ENCODE measurements at regions not wholly inside any gene's neighbourhood (a gene's known extent, or its start where the extent isn't known, plus 50 kb on each side); places are given as distances from the start of the nearest gene placed in this dataset.

DNA sequence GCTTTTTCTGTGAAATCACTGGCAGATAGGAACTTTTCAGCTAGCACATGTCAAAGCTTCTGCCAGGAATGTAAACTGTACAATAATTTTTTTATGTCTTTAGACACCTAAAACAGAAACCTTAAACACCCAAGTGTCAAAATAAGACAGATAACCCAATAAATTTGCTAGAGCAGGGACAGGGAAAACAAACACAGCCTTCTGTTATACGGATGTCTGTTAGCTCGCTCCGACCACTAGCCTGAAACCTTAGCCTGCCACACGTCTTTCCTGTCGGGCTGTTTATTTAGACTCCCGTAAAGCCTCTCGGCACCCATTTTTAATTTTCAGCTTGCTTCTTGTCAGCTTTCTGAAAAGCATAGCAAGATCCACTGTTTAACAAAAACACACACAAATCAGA is 355.4 kb upstream of the SLC24A2 start:
- ChIA-PET POLR2A (no interaction called here), CTCF (no interaction called here)
- no peak overlapping the region for H3K4me2 ChIP-seq (ENCODE audit: insufficient read depth, low read length)
- no peak overlapping the region for H3K9ac ChIP-seq (replicated peaks; ENCODE audit: extremely low read depth, insufficient read depth, low read length)
- BruUV-seq (replicated peaks), result no TSS peak
- no peaks in the 10 kb centered on the region for H4K20me1 ChIP-seq (replicated peaks; ENCODE audit: control insufficient read depth, extremely low read depth, insufficient read depth, low read length)
- TF ChIP-seq POLR2AphosphoS5 (IDR thresholded peaks at IDR 0.05; ENCODE audit: insufficient read depth, low read depth, low read length) (no peak), JUN (IDR thresholded peaks at IDR 0.05; ENCODE audit: borderline replicate concordance, insufficient read depth, insufficient read length, low read depth) (no peak), MAX (IDR thresholded peaks at IDR 0.05; ENCODE audit: insufficient read depth, insufficient read length) (no peak)
- peak overlapping the region; percentile 84 for H2AFZ ChIP-seq (ENCODE audit: low read depth, low read length)
- H3K9me3 ChIP-seq (replicated peaks; ENCODE audit: control insufficient read depth, insufficient read depth, low read length), result no peaks in the 10 kb centered on the region
- FAIRE-seq (no peak), DNase-seq (ENCODE audit: low read depth, low spot score) (no peak)
- H3K27me3 ChIP-seq (ENCODE audit: control insufficient read depth in 2 of 2, insufficient read depth in 2 of 2, low read length in 2 of 2), result peaks cover 0 to 2% of the 10 kb centered on the region in 2 experiments
- intact Hi-C loops (cut with micrococcal nuclease) (no loop called here), dilution Hi-C loops (cut with MboI; ENCODE audit: extremely low pct_ligation_motif_present, low sequenced_read_pairs) (no loop called here)
- H3K27ac ChIP-seq (ENCODE audit: insufficient read depth, low read depth, low read length), result no peak overlapping the region
- H3K9me1 ChIP-seq (replicated peaks; ENCODE audit: control insufficient read depth, extremely low read depth, insufficient read depth, low read length), result no peaks in the 10 kb centered on the region
- no peaks in the 10 kb centered on the region for H3K36me3 ChIP-seq (ENCODE audit: control insufficient read depth in 2 of 2, extremely low read depth in 1 of 2, insufficient read depth in 2 of 2, low read length in 2 of 2)
- no peaks in the 10 kb centered on the region for H3K4me1 ChIP-seq (ENCODE audit: control insufficient read depth, extremely low read depth, insufficient read depth, low read length)
- H3K79me2 ChIP-seq (ENCODE audit: control insufficient read depth, insufficient read depth, low read length), result no peaks in the 10 kb centered on the region
- no peak overlapping the region for H3K4me3 ChIP-seq (replicated peaks in 1 of 3; ENCODE audit: insufficient read depth in 1 of 3, low read depth in 1 of 3, low read length in 3 of 3)

- FAIRE-seq (no peak), DNase-seq (ENCODE audit: low read depth, low spot score) (no peak)
- dilution Hi-C loops (cut with MboI; ENCODE audit: extremely low pct_ligation_motif_present, low sequenced_read_pairs), result no loop called here
- Histone ChIP-seq H3K27me3 (ENCODE audit: control insufficient read depth in 2 of 2, insufficient read depth in 2 of 2, low read length in 2 of 2) (peaks cover 0 to 5% of the 10 kb centered on the region in 2 experiments), H3K4me1 (ENCODE audit: control insufficient read depth, extremely low read depth, insufficient read depth, low read length) (no peaks in the 10 kb centered on the region), H3K4me2 (ENCODE audit: insufficient read depth, low read length) (no peak overlapping the region), H3K9me1 (replicated peaks; ENCODE audit: control insufficient read depth, extremely low read depth, insufficient read depth, low read length) (no peaks in the 10 kb centered on the region), H4K20me1 (replicated peaks; ENCODE audit: control insufficient read depth, extremely low read depth, insufficient read depth, low read length) (no peaks in the 10 kb centered on the region), H3K79me2 (ENCODE audit: control insufficient read depth, insufficient read depth, low read length) (no peaks in the 10 kb centered on the region), H3K27ac (ENCODE audit: insufficient read depth, low read depth, low read length) (no peak overlapping the region), H3K9me3 (replicated peaks; ENCODE audit: control insufficient read depth, insufficient read depth, low read length) (no peaks in the 10 kb centered on the region), H2AFZ (ENCODE audit: low read depth, low read length) (no peak overlapping the region), H3K9ac (replicated peaks; ENCODE audit: extremely low read depth, insufficient read depth, low read length) (no peak overlapping the region), H3K36me3 (ENCODE audit: control insufficient read depth in 2 of 2, extremely low read depth in 1 of 2, insufficient read depth in 2 of 2, low read length in 2 of 2) (no peaks in the 10 kb centered on the region), H3K4me3 (replicated peaks in 1 of 3; ENCODE audit: insufficient read depth in 1 of 3, low read depth in 1 of 3, low read length in 3 of 3) (no peak overlapping the region)
- intact Hi-C loops (cut with micrococcal nuclease), result loop anchor here (10.0 kb wide), 1 partner anchor 175 kb away; no protein-coding TSS in a partner anchor
- ChIA-PET CTCF (no interaction called here), POLR2A (no interaction called here)
- BruUV-seq (replicated peaks), result no TSS peak
- TF ChIP-seq CTCF (IDR thresholded peaks at IDR 0.05; ENCODE audit: extremely low read depth in 1 of 2, insufficient read depth in 1 of 2, low read depth in 1 of 2, low read length in 2 of 2), result no peak
- no peak for TF ChIP-seq GATA2 (IDR thresholded peaks at IDR 0.05; ENCODE audit: insufficient read depth, insufficient read length, low read depth, low read length)
- TF ChIP-seq MYC (IDR thresholded peaks at IDR 0.05; ENCODE audit: low read depth, low read length), result no peak
- no peak for TF ChIP-seq POLR2A (IDR thresholded peaks at IDR 0.05; ENCODE audit: low read depth, low read length)
- TF ChIP-seq EZH2 (IDR thresholded peaks at IDR 0.05; ENCODE audit: borderline replicate concordance, low read depth, low read length, severe bottlenecking), result no peak
- no peak for TF ChIP-seq POLR2AphosphoS5 (IDR thresholded peaks at IDR 0.05; ENCODE audit: insufficient read depth, low read depth, low read length)
- no peak for TF ChIP-seq JUN (IDR thresholded peaks at IDR 0.05; ENCODE audit: borderline replicate concordance, insufficient read depth, insufficient read length, low read depth)
- TF ChIP-seq FOS (IDR thresholded peaks at IDR 0.05; ENCODE audit: borderline replicate concordance, insufficient read depth, low read length), result no peak
- no peak for TF ChIP-seq MAX (IDR thresholded peaks at IDR 0.05; ENCODE audit: insufficient read depth, insufficient read length)
These were observed 351.0 kb upstream of the SLC24A2 start for GRCh38 chr9:20139763-20140290.

All from endothelial cell of umbilical vein (primary cell).